Neural cell (in vitro differentiated cells): ENCODE measurements at regions not wholly inside any gene's neighbourhood (a gene's known extent, or its start where the extent isn't known, plus 50 kb on each side); places are given as distances from the start of the nearest gene placed in this dataset.

Experiments used
- EP300 ChIP-seq: fragments of 450-650 bp; conservative IDR thresholded peaks from 2 replicates; pipeline ENCODE4 v1.6.1; 2014; ENCODE audit warnings: antibody characterized with exemption, mild to moderate bottlenecking, moderate library complexity; ENCODE audit not compliant: poor library complexity, severe bottlenecking
- EZH2 ChIP-seq: fragments of 200-600, 300-800 bp; shearing (Covaris generic), sonication (generic); IDR thresholded peaks from 2 replicates; pipeline ENCODE4 v1.6.1; 2014; ENCODE audit warnings: antibody characterized with exemption, low read length, borderline replicate concordance, mild to moderate bottlenecking; ENCODE audit not compliant: insufficient read depth, poor library complexity, severe bottlenecking
- MXI1 ChIP-seq: fragments of 450-650 bp; conservative IDR thresholded peaks from 2 replicates; pipeline ENCODE4 v1.6.1; 2014; ENCODE audit warnings: antibody characterized with exemption, mild to moderate bottlenecking; ENCODE audit not compliant: poor library complexity, severe bottlenecking
- POLR2AphosphoS5 ChIP-seq: IDR thresholded peaks from 2 replicates; pipeline ENCODE4 v1.6.1; 2012
- RAD21 ChIP-seq: fragments of 450-650 bp; conservative IDR thresholded peaks from 2 replicates; pipeline ENCODE4 v1.6.1; 2014; ENCODE audit warnings: antibody characterized with exemption, mild to moderate bottlenecking, moderate library complexity
- SMC3 ChIP-seq: fragments of 450-650 bp; conservative IDR thresholded peaks from 2 replicates; pipeline ENCODE4 v1.6.1; 2014; ENCODE audit warnings: antibody characterized with exemption, mild to moderate bottlenecking, moderate library complexity; ENCODE audit not compliant: poor library complexity
- TAF1 ChIP-seq: IDR thresholded peaks from 2 replicates; pipeline ENCODE4 v1.6.1; 2012; ENCODE audit warnings: low read depth
- TF ChIP-seq, protein P1 (sequence below): fragments of 450-650 bp; IDR thresholded peaks from 2 replicates; pipeline ENCODE4 v1.5.1; 2014; ENCODE audit warnings: antibody characterized with exemption, mild to moderate bottlenecking, moderate library complexity; ENCODE audit not compliant: poor library complexity, severe bottlenecking

DNA sequence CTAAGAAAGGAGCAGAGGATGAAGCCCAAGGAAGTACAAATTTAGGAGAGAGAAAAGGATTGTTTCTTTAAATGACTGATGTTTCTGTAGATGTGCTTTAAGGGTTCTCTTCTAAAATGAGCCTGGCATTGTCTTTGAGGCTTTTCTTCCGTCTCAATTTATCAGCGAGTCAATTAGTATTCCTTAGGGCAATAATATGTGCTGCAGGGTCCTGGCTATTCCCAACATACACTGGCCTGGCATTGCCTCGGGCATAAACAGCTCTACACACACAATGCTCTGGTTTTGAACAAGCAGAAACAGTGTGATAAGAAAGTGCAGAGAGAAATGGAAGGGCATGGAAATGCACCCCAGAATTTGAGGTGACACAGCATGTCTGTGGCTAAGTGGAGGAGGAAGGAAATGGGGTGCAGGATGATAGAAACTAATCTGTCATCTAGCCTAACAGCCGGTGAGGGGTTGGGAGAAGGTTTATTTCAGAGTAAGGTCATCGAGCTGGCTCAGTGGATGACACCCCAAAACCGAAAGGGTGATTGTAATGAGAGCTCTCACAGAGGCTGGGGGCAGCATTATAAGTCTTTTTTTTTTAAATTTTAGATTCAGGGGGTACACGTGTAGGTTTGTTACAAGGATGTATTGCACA lies 67.5 kb upstream of the ARHGAP21 start:
- TF ChIP-seq POLR2AphosphoS5 (no peak), EP300 (no peak), TAF1 (no peak), RAD21 (no peak), EZH2 (no peak), SMC3 (no peak), MXI1 (no peak)
- TF ChIP-seq, protein P1, sequence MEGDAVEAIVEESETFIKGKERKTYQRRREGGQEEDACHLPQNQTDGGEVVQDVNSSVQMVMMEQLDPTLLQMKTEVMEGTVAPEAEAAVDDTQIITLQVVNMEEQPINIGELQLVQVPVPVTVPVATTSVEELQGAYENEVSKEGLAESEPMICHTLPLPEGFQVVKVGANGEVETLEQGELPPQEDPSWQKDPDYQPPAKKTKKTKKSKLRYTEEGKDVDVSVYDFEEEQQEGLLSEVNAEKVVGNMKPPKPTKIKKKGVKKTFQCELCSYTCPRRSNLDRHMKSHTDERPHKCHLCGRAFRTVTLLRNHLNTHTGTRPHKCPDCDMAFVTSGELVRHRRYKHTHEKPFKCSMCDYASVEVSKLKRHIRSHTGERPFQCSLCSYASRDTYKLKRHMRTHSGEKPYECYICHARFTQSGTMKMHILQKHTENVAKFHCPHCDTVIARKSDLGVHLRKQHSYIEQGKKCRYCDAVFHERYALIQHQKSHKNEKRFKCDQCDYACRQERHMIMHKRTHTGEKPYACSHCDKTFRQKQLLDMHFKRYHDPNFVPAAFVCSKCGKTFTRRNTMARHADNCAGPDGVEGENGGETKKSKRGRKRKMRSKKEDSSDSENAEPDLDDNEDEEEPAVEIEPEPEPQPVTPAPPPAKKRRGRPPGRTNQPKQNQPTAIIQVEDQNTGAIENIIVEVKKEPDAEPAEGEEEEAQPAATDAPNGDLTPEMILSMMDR = no peak
